ENCODE measurements at regions not wholly inside any gene's neighbourhood (a gene's known extent, or its start where the extent isn't known, plus 50 kb on each side); places are given as distances from the start of the nearest gene placed in this dataset.

GRCh38 chr7:64098-64915, 128.1 kb upstream of the FAM20C start:
- TF ChIP-seq EZH2phosphoT487 (IDR thresholded peaks at IDR 0.05; ENCODE audit: low read depth, severe bottlenecking, unreplicated experiment) (no peak), EZH2 (IDR thresholded peaks at IDR 0.05; ENCODE audit: borderline replicate concordance) (no peak)
- TF ChIP-seq, protein P1, sequence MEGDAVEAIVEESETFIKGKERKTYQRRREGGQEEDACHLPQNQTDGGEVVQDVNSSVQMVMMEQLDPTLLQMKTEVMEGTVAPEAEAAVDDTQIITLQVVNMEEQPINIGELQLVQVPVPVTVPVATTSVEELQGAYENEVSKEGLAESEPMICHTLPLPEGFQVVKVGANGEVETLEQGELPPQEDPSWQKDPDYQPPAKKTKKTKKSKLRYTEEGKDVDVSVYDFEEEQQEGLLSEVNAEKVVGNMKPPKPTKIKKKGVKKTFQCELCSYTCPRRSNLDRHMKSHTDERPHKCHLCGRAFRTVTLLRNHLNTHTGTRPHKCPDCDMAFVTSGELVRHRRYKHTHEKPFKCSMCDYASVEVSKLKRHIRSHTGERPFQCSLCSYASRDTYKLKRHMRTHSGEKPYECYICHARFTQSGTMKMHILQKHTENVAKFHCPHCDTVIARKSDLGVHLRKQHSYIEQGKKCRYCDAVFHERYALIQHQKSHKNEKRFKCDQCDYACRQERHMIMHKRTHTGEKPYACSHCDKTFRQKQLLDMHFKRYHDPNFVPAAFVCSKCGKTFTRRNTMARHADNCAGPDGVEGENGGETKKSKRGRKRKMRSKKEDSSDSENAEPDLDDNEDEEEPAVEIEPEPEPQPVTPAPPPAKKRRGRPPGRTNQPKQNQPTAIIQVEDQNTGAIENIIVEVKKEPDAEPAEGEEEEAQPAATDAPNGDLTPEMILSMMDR (IDR thresholded peaks at IDR 0.05; ENCODE audit: poor library complexity) = peak; percentile 75

Measured in hepatocyte (in vitro differentiated cells).